ENCODE measurements at regions not wholly inside any gene's neighbourhood (a gene's known extent, or its start where the extent isn't known, plus 50 kb on each side); places are given as distances from the start of the nearest gene placed in this dataset.

- no peak overlapping the region for H3K4me3 ChIP-seq (ENCODE audit: low read length)
- DNase-seq (ENCODE audit: low read depth): no peak
- TF ChIP-seq, protein P1, sequence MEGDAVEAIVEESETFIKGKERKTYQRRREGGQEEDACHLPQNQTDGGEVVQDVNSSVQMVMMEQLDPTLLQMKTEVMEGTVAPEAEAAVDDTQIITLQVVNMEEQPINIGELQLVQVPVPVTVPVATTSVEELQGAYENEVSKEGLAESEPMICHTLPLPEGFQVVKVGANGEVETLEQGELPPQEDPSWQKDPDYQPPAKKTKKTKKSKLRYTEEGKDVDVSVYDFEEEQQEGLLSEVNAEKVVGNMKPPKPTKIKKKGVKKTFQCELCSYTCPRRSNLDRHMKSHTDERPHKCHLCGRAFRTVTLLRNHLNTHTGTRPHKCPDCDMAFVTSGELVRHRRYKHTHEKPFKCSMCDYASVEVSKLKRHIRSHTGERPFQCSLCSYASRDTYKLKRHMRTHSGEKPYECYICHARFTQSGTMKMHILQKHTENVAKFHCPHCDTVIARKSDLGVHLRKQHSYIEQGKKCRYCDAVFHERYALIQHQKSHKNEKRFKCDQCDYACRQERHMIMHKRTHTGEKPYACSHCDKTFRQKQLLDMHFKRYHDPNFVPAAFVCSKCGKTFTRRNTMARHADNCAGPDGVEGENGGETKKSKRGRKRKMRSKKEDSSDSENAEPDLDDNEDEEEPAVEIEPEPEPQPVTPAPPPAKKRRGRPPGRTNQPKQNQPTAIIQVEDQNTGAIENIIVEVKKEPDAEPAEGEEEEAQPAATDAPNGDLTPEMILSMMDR (conservative IDR thresholded peaks at IDR 0.05; ENCODE audit: low read length): no peak
Observed at GRCh38 chr14:104239861-104240301, 101.5 kb downstream of the KIF26A start.

DNA sequence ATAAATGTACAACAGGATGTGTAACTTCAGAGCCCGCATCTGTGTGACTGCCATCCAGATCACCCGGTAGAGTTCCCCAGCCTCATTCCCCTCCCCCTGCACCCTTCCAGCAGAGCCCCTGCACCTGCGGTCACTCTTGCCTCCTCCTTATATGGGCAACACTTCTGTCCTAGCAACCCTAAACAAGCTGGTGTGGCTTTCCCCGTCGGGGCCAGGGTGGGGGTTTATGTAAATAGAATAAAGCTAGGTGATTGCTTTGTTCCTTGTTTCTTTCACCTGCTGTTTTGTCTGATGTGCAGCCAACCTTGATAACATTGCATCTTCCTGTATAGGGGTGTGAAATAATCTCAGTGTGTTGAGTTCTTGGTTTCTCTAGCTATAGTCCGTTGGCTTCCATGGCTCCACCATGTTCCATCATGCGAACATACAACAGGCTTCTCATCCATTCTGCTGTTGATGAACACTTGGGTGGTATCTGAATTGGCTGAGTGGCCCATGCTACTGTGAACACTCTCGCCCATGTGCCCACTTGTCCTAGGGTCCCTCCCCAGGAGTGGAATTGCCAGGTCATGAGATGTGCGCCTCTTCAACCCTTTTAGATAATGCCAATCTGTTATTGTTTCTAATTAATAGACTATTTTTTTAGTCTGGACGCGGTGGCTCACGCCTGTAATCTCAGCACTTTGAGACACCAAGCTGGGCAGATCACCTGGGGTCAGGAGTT, 102.2 kb downstream of the KIF26A start:
- no peak overlapping the region for H3K4me3 ChIP-seq (ENCODE audit: low read length)
- no peak for DNase-seq (ENCODE audit: low read depth)
- TF ChIP-seq, protein P1 (conservative IDR thresholded peaks at IDR 0.05; ENCODE audit: low read length): no peak

GRCh38 chr14:104243200-104243599, 104.8 kb downstream of the KIF26A start:
- H3K4me3 ChIP-seq (ENCODE audit: low read length): no peak overlapping the region
- no peak for DNase-seq (ENCODE audit: low read depth)
- TF ChIP-seq, protein P1 (conservative IDR thresholded peaks at IDR 0.05; ENCODE audit: low read length): no peak

- H3K4me3 ChIP-seq (ENCODE audit: low read length): no peak overlapping the region
- TF ChIP-seq, protein P1 (conservative IDR thresholded peaks at IDR 0.05; ENCODE audit: low read length): no peak
- no peak for DNase-seq (ENCODE audit: low read depth)
Observed at GRCh38 chr14:104244221-104245011, 106.0 kb downstream of the KIF26A start.

DNA sequence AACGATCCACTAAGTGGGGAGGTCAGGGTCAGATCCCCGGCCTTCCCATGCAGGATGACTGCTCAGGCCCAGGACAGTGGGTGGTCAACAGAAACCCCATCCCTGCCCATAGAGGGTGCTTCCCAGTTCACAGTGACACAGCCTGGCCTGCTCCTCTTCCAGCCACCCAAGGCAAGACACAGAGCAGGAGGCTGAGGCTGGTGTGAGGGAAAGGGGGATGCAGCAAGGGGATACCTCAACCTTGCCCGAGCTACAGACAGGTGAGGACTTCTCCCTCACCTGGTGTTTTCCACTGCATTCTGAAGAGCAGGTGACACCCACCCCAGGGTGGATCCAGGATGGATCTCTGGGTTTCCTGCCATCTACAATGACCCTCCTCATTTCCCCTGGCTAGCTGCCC, 106.7 kb downstream of the KIF26A start:
- DNase-seq (ENCODE audit: low read depth): no peak
- H3K4me3 ChIP-seq (ENCODE audit: low read length): no peak overlapping the region
- TF ChIP-seq, protein P1 (conservative IDR thresholded peaks at IDR 0.05; ENCODE audit: low read length): no peak

DNA sequence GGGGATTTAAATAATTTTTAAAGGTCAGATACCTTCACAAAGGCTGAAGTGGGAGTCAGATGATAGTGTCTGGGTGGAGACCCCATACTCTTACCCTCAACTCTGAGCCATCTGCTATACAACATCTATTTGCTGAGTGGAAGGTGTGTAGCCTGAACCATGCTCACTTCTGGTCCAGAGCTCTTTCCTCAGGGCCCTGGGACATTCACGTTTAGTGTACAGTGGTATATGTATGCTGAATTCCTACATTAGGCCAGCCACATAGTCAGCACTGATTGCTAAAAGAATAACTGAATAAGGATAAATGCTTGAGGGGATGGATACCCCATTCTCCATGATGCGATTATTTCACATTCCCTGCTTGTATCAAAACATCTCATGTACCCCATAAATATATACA, 107.3 kb downstream of the KIF26A start:
- TF ChIP-seq, protein P1 (conservative IDR thresholded peaks at IDR 0.05; ENCODE audit: low read length): no peak
- no peak overlapping the region for H3K4me3 ChIP-seq (ENCODE audit: low read length)
- no peak for DNase-seq (ENCODE audit: low read depth)

All from AG10803 (cell line).